A673 (cell line): ENCODE measurements at regions not wholly inside any gene's neighbourhood (a gene's known extent, or its start where the extent isn't known, plus 50 kb on each side); places are given as distances from the start of the nearest gene placed in this dataset.

Experiments
- BruUV-seq: library from RNA; stranded (reverse); fragments of 400-500 nt; replicated peaks from 2 replicates; lab custom pipeline; 2021; lab: Mats Ljungman, UMichigan
- CTCF ChIA-PET: fragments of 300-600 bp; sonication (Branson Sonifier 250); formaldehyde crosslinking; loops from one replicate; lab custom pipeline; 2022; ENCODE audit warnings: antibody characterized with exemption; lab: Charles Lee
- POLR2A ChIA-PET: fragments of 300-600 bp; sonication (Branson Sonifier 250); formaldehyde crosslinking; loops from one replicate; lab custom pipeline; 2022; ENCODE audit warnings: antibody characterized with exemption; ENCODE audit not compliant: low non-redundant PET; lab: Charles Lee
- DNase-seq: peaks from one replicate; pipeline ENCODE4 v3.0.0-alpha.2; 2015; ENCODE audit warnings: low spot score
- H3K27ac ChIP-seq: fragments of 200-600 bp; sonication (generic); 2 replicates; pipeline ENCODE4 v1.5.1; 2016; ENCODE audit warnings: mixed run types, low read depth, mild to moderate bottlenecking, mixed read lengths, antibody characterized with exemption, low read length; ENCODE audit not compliant: poor library complexity, severe bottlenecking
- H3K27me3 ChIP-seq: fragments of 200-600 bp; sonication (generic); replicated peaks from 2 replicates; pipeline ENCODE4 v1.6.1; 2017; ENCODE audit warnings: mixed run types, low read depth, mild to moderate bottlenecking, mixed read lengths, antibody characterized with exemption, low read length; ENCODE audit not compliant: insufficient read depth, poor library complexity
- H3K36me3 ChIP-seq: fragments of 200-600 bp; sonication (generic); 2 replicates; pipeline ENCODE4 v1.6.1; 2016; ENCODE audit warnings: mixed run types, mild to moderate bottlenecking, mixed read lengths, antibody characterized with exemption, low read length; ENCODE audit not compliant: insufficient read depth, poor library complexity, severe bottlenecking
- H3K4me1 ChIP-seq: fragments of 200-600 bp; sonication (generic); 2 replicates; pipeline ENCODE4 v1.6.1; 2017; ENCODE audit warnings: mixed run types, mild to moderate bottlenecking, mixed read lengths, antibody characterized with exemption, low read length; ENCODE audit not compliant: insufficient read depth, poor library complexity, severe bottlenecking
- H3K4me3 ChIP-seq: fragments of 200-600 bp; sonication (generic); 2 replicates; pipeline ENCODE4 v1.5.1; 2016; ENCODE audit warnings: low read depth, mixed run types, mild to moderate bottlenecking, mixed read lengths, low read length; ENCODE audit not compliant: poor library complexity, severe bottlenecking
- H3K9me3 ChIP-seq: fragments of 200-600 bp; sonication (generic); 2 replicates; pipeline ENCODE4 v1.6.1; 2016; ENCODE audit warnings: mixed run types, low read depth, mild to moderate bottlenecking, mixed read lengths, antibody characterized with exemption, low read length; ENCODE audit not compliant: poor library complexity, severe bottlenecking
- EZH2 ChIP-seq: fragments of 200-600 bp; sonication (generic); IDR thresholded peaks from 2 replicates; pipeline ENCODE4 v1.6.1; 2017; ENCODE audit warnings: borderline replicate concordance, low read depth, mild to moderate bottlenecking, mixed read lengths, antibody characterized with exemption, low read length; ENCODE audit not compliant: poor library complexity, severe bottlenecking
- intact Hi-C: fragments of 100-400 bp; cut with micrococcal nuclease; formaldehyde crosslinking; loops from one replicate; pipeline ENCODE4 v1.10.0; 2022; ENCODE audit not compliant: unreplicated experiment
- TF ChIP-seq, protein P1 (sequence below): fragments of 300-800, 200-600 bp; sonication (generic); conservative IDR thresholded peaks from 2 replicates; pipeline ENCODE4 v1.5.1; 2017; ENCODE audit warnings: low read depth, mild to moderate bottlenecking, antibody characterized with exemption, low read length, moderate library complexity, mixed read lengths

DNA sequence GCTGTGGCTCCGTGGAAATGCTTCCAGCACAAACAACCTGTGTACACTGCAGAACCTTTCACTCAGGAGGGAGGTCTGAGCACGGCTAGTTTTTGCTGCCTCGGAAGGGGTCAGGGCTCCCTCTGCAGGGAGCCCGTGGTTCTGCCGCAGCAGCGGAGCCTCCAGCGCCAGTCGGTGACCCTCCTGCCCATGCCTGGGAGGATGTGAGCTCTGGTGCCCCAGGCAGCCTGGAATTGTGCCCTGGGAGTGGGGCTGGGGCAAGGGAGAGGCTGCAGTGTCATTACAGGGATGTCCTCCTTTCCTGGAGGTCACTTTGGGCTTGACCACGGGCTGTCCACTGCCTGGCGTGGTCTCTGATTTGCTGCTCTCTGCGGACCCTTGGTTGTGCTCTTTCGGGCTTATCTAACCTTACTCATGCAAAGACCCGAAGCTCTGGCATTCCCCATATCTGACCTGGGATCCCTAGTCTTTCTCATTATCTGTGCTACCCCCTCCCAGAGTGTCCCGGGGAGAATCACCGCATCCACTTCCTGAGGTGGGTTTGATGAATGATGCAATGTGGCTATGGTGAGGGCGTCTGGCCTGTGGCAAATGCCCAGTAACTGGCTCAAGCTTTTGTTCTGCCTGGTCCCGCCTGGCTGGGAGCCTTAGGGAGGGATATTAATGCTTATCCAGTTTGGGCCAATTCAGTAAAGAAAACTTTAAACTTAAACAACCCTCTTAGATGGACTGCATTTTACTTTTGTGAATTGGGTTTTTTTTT, 59.6 kb upstream of the TAGAP start:
- TF ChIP-seq EZH2, result no peak
- TF ChIP-seq, protein P1, sequence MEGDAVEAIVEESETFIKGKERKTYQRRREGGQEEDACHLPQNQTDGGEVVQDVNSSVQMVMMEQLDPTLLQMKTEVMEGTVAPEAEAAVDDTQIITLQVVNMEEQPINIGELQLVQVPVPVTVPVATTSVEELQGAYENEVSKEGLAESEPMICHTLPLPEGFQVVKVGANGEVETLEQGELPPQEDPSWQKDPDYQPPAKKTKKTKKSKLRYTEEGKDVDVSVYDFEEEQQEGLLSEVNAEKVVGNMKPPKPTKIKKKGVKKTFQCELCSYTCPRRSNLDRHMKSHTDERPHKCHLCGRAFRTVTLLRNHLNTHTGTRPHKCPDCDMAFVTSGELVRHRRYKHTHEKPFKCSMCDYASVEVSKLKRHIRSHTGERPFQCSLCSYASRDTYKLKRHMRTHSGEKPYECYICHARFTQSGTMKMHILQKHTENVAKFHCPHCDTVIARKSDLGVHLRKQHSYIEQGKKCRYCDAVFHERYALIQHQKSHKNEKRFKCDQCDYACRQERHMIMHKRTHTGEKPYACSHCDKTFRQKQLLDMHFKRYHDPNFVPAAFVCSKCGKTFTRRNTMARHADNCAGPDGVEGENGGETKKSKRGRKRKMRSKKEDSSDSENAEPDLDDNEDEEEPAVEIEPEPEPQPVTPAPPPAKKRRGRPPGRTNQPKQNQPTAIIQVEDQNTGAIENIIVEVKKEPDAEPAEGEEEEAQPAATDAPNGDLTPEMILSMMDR, result peak; percentile 84
- peak; percentile 59 for DNase-seq
- intact Hi-C loops, result loop anchor here (2.0 to 10.0 kb wide), 2 partner anchors 62 to 400 kb away; no protein-coding TSS in a partner anchor
- Histone ChIP-seq H3K9me3 (no peaks in the 10 kb centered on the region), H3K27me3 (no peaks in the 10 kb centered on the region), H3K36me3 (no peaks in the 10 kb centered on the region), H3K4me3 (no peak overlapping the region), H3K4me1 (no peaks in the 10 kb centered on the region), H3K27ac (no peak overlapping the region)
- CTCF ChIA-PET, result interaction anchor here (0.5 to 0.9 kb wide), 4 partner anchors 62 to 325 kb away, joined by 3 to 4 read pairs (median 3); no protein-coding TSS in a partner anchor
- BruUV-seq, result no TSS peak
- POLR2A ChIA-PET, result no interaction called here

DNA sequence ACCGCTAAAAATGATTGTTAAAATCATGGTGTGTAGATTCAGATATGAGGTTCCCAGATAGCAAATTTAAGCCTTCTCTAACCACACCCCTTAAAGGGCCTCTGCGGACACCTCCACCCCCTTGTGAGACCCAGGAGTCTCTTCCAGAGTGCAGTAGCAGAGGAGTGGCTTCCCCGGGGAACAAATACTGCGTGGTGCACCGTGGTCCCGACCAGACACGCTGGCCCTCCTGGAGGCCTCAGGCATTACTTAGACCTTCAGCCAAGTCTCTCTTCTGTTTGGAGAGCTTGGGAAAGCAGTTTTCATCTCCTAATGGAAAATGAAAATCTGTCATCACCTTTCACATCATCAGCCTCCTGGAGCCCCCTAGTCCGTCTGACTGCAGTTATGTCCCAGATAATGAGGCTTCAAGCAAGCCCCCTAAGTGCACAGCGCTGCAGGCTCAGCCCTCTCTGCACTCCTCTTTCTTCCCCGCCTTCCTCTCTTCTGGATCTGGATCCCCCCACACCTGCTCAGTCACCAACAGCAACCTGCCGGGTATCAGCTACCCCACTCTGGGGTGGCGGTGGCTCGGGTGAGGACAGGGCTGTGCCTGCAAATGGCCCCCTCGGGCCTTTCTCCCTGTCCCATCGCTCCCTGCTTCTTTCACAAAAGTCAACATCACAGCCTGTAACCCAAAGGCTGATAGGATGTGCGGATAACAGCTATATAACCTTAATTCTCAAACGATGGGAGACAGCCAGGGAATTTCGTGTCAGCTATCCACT, 58.8 kb upstream of the TAGAP start:
- no peak for TF ChIP-seq EZH2
- TF ChIP-seq, protein P1, result no peak
- POLR2A ChIA-PET, result no interaction called here
- no peak overlapping the region for H3K27ac ChIP-seq
- no peaks in the 10 kb centered on the region for H3K36me3 ChIP-seq
- H3K9me3 ChIP-seq, result no peaks in the 10 kb centered on the region
- intact Hi-C loops, result loop anchor here (2.0 to 10.0 kb wide), 3 partner anchors 61 to 399 kb away; no protein-coding TSS in a partner anchor
- no TSS peak for BruUV-seq
- no peaks in the 10 kb centered on the region for H3K4me1 ChIP-seq
- CTCF ChIA-PET, result interaction anchor here (0.8 to 0.9 kb wide), 2 partner anchors 61 to 62 kb away, joined by 3 to 4 read pairs; no protein-coding TSS in a partner anchor
- no peaks in the 10 kb centered on the region for H3K27me3 ChIP-seq
- DNase-seq, result no peak
- no peak overlapping the region for H3K4me3 ChIP-seq

DNA sequence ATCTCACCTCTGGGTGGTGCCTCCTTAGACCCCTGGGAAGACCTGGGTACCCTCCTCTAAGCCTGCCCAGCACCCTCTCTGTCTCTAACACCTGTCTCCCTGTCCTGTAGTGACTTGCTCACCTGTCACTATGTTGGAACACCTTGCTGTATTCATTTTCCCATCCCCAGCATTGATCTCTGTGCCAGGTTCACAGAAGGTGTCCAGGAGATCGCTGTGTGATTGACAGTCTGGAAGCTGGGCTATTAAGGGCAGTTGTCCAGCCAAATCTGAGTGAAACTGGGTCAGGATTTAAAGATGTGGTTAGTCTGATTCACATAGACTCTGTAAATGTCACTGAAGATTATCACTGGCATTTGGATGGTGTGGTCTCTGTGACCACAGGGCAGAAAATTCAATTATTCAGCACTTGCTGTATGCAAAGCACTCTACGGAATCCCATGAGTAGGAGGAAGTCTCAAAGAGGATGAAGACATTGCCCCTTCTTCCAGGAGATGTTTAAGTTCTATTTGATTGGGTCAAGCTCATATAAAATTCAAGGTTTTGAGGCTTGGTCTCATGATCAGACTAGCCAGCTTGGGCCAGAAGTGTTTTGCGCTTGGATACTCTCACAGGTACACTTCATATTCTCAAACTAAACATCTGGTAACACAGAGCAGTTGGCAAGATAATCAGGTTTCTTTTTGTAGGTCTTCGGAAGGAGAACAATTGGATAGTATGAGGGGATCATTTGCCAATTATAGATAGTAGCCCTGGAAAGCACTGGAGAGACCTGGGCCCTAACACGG, 57.8 kb upstream of the TAGAP start:
- H3K36me3 ChIP-seq, result no peaks in the 10 kb centered on the region
- no TSS peak for BruUV-seq
- no peaks in the 10 kb centered on the region for H3K27me3 ChIP-seq
- no peak overlapping the region for H3K4me3 ChIP-seq
- ChIA-PET POLR2A (no interaction called here), CTCF (no interaction called here)
- no peak overlapping the region for H3K27ac ChIP-seq
- intact Hi-C loops, result loop anchor here (2.0 to 10.0 kb wide), 2 partner anchors 94 to 398 kb away; no protein-coding TSS in a partner anchor
- no peaks in the 10 kb centered on the region for H3K9me3 ChIP-seq
- DNase-seq, result no peak
- no peaks in the 10 kb centered on the region for H3K4me1 ChIP-seq
- TF ChIP-seq, protein P1, result no peak
- no peak for TF ChIP-seq EZH2
